DND-41 (cell line): ENCODE measurements at regions not wholly inside any gene's neighbourhood (a gene's known extent, or its start where the extent isn't known, plus 50 kb on each side); places are given as distances from the start of the nearest gene placed in this dataset.

Experiments
- ATAC-seq: fragments of 200-7000 bp; cut with Tn5 transposase; 3 replicates; pipeline ENCODE4 v1.9.1; 2021; ENCODE audit warnings: low read depth; ENCODE audit not compliant: insufficient read depth
- DNase-seq: peaks from one replicate; pipeline ENCODE4 v3.0.0-alpha.2; 2020
- H2AFZ ChIP-seq: 2 replicates; pipeline ENCODE4 v1.6.0; 2012; ENCODE audit warnings: low read depth, low read length
- H3K27ac ChIP-seq: 2 replicates; pipeline ENCODE4 v1.5.1; 2012; ENCODE audit warnings: low read length, inconsistent platforms
- H3K27me3 ChIP-seq: fragments of 200-600 bp; sonication (generic); 2 replicates; pipeline ENCODE4 v1.6.0; 2012; ENCODE audit warnings: low read length, mild to moderate bottlenecking, inconsistent platforms; ENCODE audit not compliant: insufficient read depth, poor library complexity
- H3K36me3 ChIP-seq: 2 replicates; pipeline ENCODE4 v1.5.1; 2012; ENCODE audit warnings: low read length, inconsistent platforms; ENCODE audit not compliant: insufficient read depth
- H3K4me1 ChIP-seq: 2 replicates; pipeline ENCODE4 v1.5.1; 2012; ENCODE audit warnings: mild to moderate bottlenecking, low read length; ENCODE audit not compliant: insufficient read depth
- H3K4me2 ChIP-seq: 2 replicates; pipeline ENCODE4 v1.6.0; 2012; ENCODE audit warnings: mild to moderate bottlenecking, moderate library complexity, low read length, inconsistent platforms; ENCODE audit not compliant: insufficient read depth
- H3K4me3 ChIP-seq, 2 experiments: fragments of 200-600 bp in 1 of 2; shearing (Covaris generic) in 1 of 2; 2 replicates each; pipeline ENCODE4 v1.5.1; 2012 to 2016; ENCODE audit warnings: inconsistent platforms in 2 of 2, low read length in 2 of 2, mild to moderate bottlenecking in 2 of 2, low read depth in 1 of 2, moderate library complexity in 1 of 2
- H3K79me2 ChIP-seq: 2 replicates; pipeline ENCODE4 v1.6.0; 2012; ENCODE audit warnings: low read length, inconsistent platforms; ENCODE audit not compliant: insufficient read depth
- H3K9ac ChIP-seq: 2 replicates; pipeline ENCODE4 v1.6.0; 2012; ENCODE audit warnings: low read depth, mild to moderate bottlenecking, inconsistent platforms, low read length, moderate library complexity
- H3K9me3 ChIP-seq: 2 replicates; pipeline ENCODE4 v1.5.1; 2012; ENCODE audit warnings: low read length, moderate library complexity, mild to moderate bottlenecking, inconsistent platforms; ENCODE audit not compliant: insufficient read depth, severe bottlenecking
- H4K20me1 ChIP-seq: 2 replicates; pipeline ENCODE4 v1.6.0; 2012; ENCODE audit warnings: low read length; ENCODE audit not compliant: insufficient read depth
- EZH2 ChIP-seq: IDR thresholded peaks from 3 replicates; pipeline ENCODE4 v1.6.1; 2012; ENCODE audit warnings: borderline replicate concordance, low read depth, mild to moderate bottlenecking, moderate library complexity, low read length, inconsistent platforms; ENCODE audit not compliant: severe bottlenecking
- TF ChIP-seq, protein P1 (sequence below): IDR thresholded peaks from 2 replicates; pipeline ENCODE4 v1.5.1; 2012; ENCODE audit warnings: borderline replicate concordance, low read length, moderate library complexity, mild to moderate bottlenecking; ENCODE audit not compliant: poor library complexity, severe bottlenecking; ENCODE audit errors: extremely low read depth

DNA sequence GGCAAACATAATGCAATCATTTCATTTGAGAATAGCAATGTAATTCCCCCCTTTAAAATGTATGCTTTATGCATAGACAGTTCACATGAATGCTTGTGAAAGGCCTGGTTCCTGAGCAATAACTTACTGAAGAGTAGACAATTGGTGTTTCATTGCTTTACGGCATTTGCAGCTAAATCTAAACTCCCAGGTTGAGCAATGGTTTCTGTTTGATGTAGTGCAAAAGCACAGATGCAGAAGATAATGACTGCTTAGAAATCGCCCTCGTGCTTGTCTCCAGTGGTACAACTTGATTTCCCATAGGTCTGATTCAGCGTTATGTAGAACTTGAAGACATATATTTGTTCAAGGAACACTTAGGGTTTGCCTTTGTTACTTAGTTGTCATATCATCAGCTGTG, 1018.3 kb downstream of the DIAPH3 start:
- no peak overlapping the region for H2AFZ ChIP-seq
- H3K4me2 ChIP-seq: no peak overlapping the region
- no peaks in the 10 kb centered on the region for H3K9me3 ChIP-seq
- TF ChIP-seq, protein P1, sequence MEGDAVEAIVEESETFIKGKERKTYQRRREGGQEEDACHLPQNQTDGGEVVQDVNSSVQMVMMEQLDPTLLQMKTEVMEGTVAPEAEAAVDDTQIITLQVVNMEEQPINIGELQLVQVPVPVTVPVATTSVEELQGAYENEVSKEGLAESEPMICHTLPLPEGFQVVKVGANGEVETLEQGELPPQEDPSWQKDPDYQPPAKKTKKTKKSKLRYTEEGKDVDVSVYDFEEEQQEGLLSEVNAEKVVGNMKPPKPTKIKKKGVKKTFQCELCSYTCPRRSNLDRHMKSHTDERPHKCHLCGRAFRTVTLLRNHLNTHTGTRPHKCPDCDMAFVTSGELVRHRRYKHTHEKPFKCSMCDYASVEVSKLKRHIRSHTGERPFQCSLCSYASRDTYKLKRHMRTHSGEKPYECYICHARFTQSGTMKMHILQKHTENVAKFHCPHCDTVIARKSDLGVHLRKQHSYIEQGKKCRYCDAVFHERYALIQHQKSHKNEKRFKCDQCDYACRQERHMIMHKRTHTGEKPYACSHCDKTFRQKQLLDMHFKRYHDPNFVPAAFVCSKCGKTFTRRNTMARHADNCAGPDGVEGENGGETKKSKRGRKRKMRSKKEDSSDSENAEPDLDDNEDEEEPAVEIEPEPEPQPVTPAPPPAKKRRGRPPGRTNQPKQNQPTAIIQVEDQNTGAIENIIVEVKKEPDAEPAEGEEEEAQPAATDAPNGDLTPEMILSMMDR: no peak
- no peak for TF ChIP-seq EZH2
- H3K79me2 ChIP-seq: no peaks in the 10 kb centered on the region
- no peak overlapping the region for H3K9ac ChIP-seq
- no peaks in the 10 kb centered on the region for H3K36me3 ChIP-seq
- no peaks in the 10 kb centered on the region for H4K20me1 ChIP-seq
- ATAC-seq (no peak), DNase-seq (no peak)
- no peaks in the 10 kb centered on the region for H3K4me1 ChIP-seq
- no peaks in the 10 kb centered on the region for H3K27me3 ChIP-seq
- H3K27ac ChIP-seq: no peak overlapping the region
- no peak overlapping the region for H3K4me3 ChIP-seq

DNA sequence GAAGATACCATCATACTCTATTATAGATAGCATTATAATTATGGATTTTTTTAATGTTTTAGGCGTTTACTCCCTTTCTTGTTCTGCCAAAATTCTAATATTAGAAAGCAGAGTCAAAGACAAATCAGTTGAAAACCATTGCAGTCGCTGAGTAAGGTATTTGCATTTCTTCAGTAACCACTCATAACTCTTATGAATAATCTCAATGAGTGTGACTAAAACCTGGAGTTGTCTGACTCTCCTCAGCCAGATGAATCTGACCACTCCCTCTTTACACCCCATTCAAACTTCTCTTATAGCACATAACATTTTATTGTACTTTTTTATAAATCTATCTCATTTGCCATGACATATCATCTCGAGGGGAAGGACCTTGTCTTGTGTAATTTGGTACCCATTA, 1006.5 kb downstream of the DIAPH3 start:
- no peak overlapping the region for H3K4me2 ChIP-seq
- no peak overlapping the region for H2AFZ ChIP-seq
- H3K9ac ChIP-seq: no peak overlapping the region
- H3K9me3 ChIP-seq: no peaks in the 10 kb centered on the region
- DNase-seq: no peak
- H3K27ac ChIP-seq: no peak overlapping the region
- TF ChIP-seq, protein P1: no peak
- TF ChIP-seq EZH2: no peak
- no peaks in the 10 kb centered on the region for H3K27me3 ChIP-seq
- no peak for ATAC-seq
- H4K20me1 ChIP-seq: no peaks in the 10 kb centered on the region
- no peak overlapping the region for H3K4me3 ChIP-seq
- no peaks in the 10 kb centered on the region for H3K36me3 ChIP-seq
- no peaks in the 10 kb centered on the region for H3K4me1 ChIP-seq
- no peaks in the 10 kb centered on the region for H3K79me2 ChIP-seq

DNA sequence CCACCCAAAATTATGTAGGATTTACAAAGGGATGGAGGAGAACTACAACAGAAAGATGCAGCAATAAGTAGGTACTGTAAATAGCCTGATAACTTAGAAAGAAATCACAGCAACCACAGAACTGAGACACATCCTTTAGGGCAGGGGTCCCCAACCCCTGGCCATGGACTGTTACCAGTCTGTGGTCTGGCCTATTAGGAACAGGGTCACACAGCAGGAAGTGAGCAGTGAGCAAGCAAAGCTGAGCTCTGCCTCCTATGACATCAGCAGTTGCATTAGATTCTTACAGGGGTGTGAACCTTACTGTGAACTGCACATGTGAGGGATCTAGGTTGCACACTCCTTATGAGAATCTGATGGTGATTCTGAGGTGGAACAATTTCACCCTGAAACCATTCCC, 997.6 kb downstream of the DIAPH3 start:
- ATAC-seq: no peak
- no peak for TF ChIP-seq EZH2
- TF ChIP-seq, protein P1: no peak
- Histone ChIP-seq H3K79me2 (no peaks in the 10 kb centered on the region), H3K4me2 (no peak overlapping the region), H3K4me1 (no peaks in the 10 kb centered on the region), H3K27me3 (no peaks in the 10 kb centered on the region), H3K9me3 (no peaks in the 10 kb centered on the region), H3K4me3 (no peak overlapping the region), H2AFZ (no peak overlapping the region), H4K20me1 (no peaks in the 10 kb centered on the region), H3K27ac (no peak overlapping the region), H3K36me3 (no peaks in the 10 kb centered on the region), H3K9ac (no peak overlapping the region)
- DNase-seq: no peak

DNA sequence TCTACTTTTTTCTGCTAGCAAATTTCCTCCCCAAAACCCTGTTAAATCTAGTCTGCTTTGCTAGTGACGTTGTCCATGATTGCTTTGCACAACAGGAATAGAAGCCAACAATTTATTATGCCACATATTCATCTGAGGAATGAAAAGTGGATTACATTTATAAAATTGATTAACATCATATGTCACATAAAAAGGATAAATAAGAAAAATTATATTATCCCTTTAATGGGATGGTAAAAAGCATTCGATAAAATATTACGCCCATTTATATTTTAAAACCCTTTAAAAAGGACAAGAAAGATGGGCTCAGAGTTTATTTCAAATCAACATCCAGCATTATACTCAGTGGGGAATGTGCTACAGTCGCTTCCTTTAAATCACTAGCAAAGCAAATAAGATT, 991.7 kb downstream of the DIAPH3 start:
- no peak overlapping the region for H2AFZ ChIP-seq
- H3K9me3 ChIP-seq: no peaks in the 10 kb centered on the region
- no peak for TF ChIP-seq EZH2
- TF ChIP-seq, protein P1: no peak
- no peaks in the 10 kb centered on the region for H3K4me1 ChIP-seq
- H3K9ac ChIP-seq: no peak overlapping the region
- no peaks in the 10 kb centered on the region for H4K20me1 ChIP-seq
- no peaks in the 10 kb centered on the region for H3K36me3 ChIP-seq
- H3K27me3 ChIP-seq: no peaks in the 10 kb centered on the region
- H3K79me2 ChIP-seq: no peaks in the 10 kb centered on the region
- H3K4me3 ChIP-seq: no peak overlapping the region
- ATAC-seq (no peak), DNase-seq (no peak)
- no peak overlapping the region for H3K4me2 ChIP-seq
- H3K27ac ChIP-seq: no peak overlapping the region
